NB4 (cell line): ENCODE measurements at regions not wholly inside any gene's neighbourhood (a gene's known extent, or its start where the extent isn't known, plus 50 kb on each side); places are given as distances from the start of the nearest gene placed in this dataset.
"Not testable (repeated sequence)": the region's sequence is repeated elsewhere in the genome, so short reads cannot be mapped to it uniquely, and the experiment has no call there.

Source experiments
- CTCF ChIP-seq: IDR thresholded peaks from one replicate; pipeline ENCODE4 v1.5.1; 2012; ENCODE audit warnings: low read depth, low read length
- MAX ChIP-seq: IDR thresholded peaks from 2 replicates; pipeline ENCODE4 v1.6.1; 2011; ENCODE audit warnings: low read depth, low read length
- MYC ChIP-seq: IDR thresholded peaks from 2 replicates; pipeline ENCODE4 v1.6.1; 2011; ENCODE audit warnings: low read depth, low read length
- POLR2A ChIP-seq: IDR thresholded peaks from 2 replicates; pipeline ENCODE4 v1.6.1; 2011; ENCODE audit warnings: mild to moderate bottlenecking; ENCODE audit not compliant: insufficient read length; ENCODE audit errors: extremely low read depth

- TF ChIP-seq POLR2A, CTCF, MYC, MAX: not testable (repeated sequence)
Measured at GRCh38 chr1:143832379-143832716, 139.4 kb downstream of the FAM72C start.
